PC-3 (cell line): ENCODE measurements at regions not wholly inside any gene's neighbourhood (a gene's known extent, or its start where the extent isn't known, plus 50 kb on each side); places are given as distances from the start of the nearest gene placed in this dataset.

Source experiments
- CTCF ChIP-seq: fragments of 300-600 bp; sonication (generic); conservative IDR thresholded peaks from 2 replicates; pipeline ENCODE4 v1.5.1; 2017; ENCODE audit warnings: antibody characterized with exemption, low read depth, mild to moderate bottlenecking, low read length
- EZH2 ChIP-seq: fragments of 300-600 bp; sonication (generic); IDR thresholded peaks from one replicate; pipeline ENCODE4 v1.6.1; 2017; ENCODE audit warnings: antibody characterized with exemption, mild to moderate bottlenecking, low read length; ENCODE audit not compliant: unreplicated experiment

GRCh38 chr4:66949419-66949818, 595.9 kb downstream of the CENPC start:
- TF ChIP-seq CTCF (no peak), EZH2 (no peak)
